Neural cell (in vitro differentiated cells): ENCODE measurements at regions not wholly inside any gene's neighbourhood (a gene's known extent, or its start where the extent isn't known, plus 50 kb on each side); places are given as distances from the start of the nearest gene placed in this dataset.

Source experiments
- H2AFZ ChIP-seq: fragments of 200-600, 300-800 bp; sonication (generic), shearing (Covaris generic); 2 replicates; pipeline ENCODE4 v1.6.0; 2014; ENCODE audit warnings: low read depth, mild to moderate bottlenecking, antibody characterized with exemption, low read length, moderate library complexity
- H3F3A ChIP-seq: fragments of 200-600 bp; shearing (Covaris generic); 2 replicates; pipeline ENCODE4 v1.6.1; 2016; ENCODE audit warnings: mild to moderate bottlenecking, moderate library complexity, mixed read lengths, antibody characterized with exemption, low read length; ENCODE audit not compliant: insufficient read depth, poor library complexity, severe bottlenecking
- H3K27ac ChIP-seq: fragments of 200-600, 300-800 bp; sonication (generic), shearing (Covaris generic); 2 replicates; pipeline ENCODE4 v1.5.1; 2014; ENCODE audit warnings: mild to moderate bottlenecking, low read length, moderate library complexity
- H3K27me3 ChIP-seq: fragments of 300-800, 200-600 bp; sonication (generic), shearing (Covaris generic); 2 replicates; pipeline ENCODE4 v1.6.0; 2014; ENCODE audit warnings: mild to moderate bottlenecking, low read depth, low read length, moderate library complexity; ENCODE audit not compliant: insufficient read depth
- H3K36me3 ChIP-seq: fragments of 300-800, 200-600 bp; sonication (generic), shearing (Covaris generic); 2 replicates; pipeline ENCODE4 v1.5.1; 2014; ENCODE audit warnings: mild to moderate bottlenecking, antibody characterized with exemption, low read length, moderate library complexity; ENCODE audit not compliant: insufficient read depth
- H3K4me2 ChIP-seq: fragments of 300-800, 200-600 bp; sonication (generic), shearing (Covaris generic); 2 replicates; pipeline ENCODE4 v1.6.0; 2014; ENCODE audit warnings: mild to moderate bottlenecking, low read length
- H3K4me3 ChIP-seq: fragments of 300-800, 200-600 bp; sonication (generic), shearing (Covaris generic); 2 replicates; pipeline ENCODE4 v1.5.1; 2014; ENCODE audit warnings: mild to moderate bottlenecking, low read length, moderate library complexity
- H3K79me2 ChIP-seq: fragments of 200-600 bp; shearing (Covaris generic); replicated peaks from 2 replicates; pipeline ENCODE4 v1.6.0; 2014; ENCODE audit warnings: mild to moderate bottlenecking, low read length, moderate library complexity; ENCODE audit not compliant: insufficient read depth
- H3K9ac ChIP-seq: fragments of 300-800, 200-600 bp; sonication (generic), shearing (Covaris generic); 2 replicates; pipeline ENCODE4 v1.6.1; 2016; ENCODE audit warnings: mild to moderate bottlenecking, low read length, mixed read lengths
- H3K9me2 ChIP-seq: fragments of 200-600 bp; shearing (Covaris generic); 2 replicates; pipeline ENCODE4 v1.6.1; 2016; ENCODE audit warnings: mild to moderate bottlenecking, low read length, mixed read lengths; ENCODE audit not compliant: insufficient read depth
- H3K9me3 ChIP-seq: fragments of 200-600, 300-800 bp; sonication (generic), shearing (Covaris generic); 2 replicates; pipeline ENCODE4 v1.6.1; 2016; ENCODE audit warnings: mild to moderate bottlenecking, mixed run types, low read length, moderate library complexity, mixed read lengths
- H4K20me1 ChIP-seq: fragments of 200-600 bp; shearing (Covaris generic); 2 replicates; pipeline ENCODE4 v1.6.1; 2016; ENCODE audit warnings: mild to moderate bottlenecking, mixed run types; ENCODE audit not compliant: insufficient read depth
- EP300 ChIP-seq: fragments of 450-650 bp; conservative IDR thresholded peaks from 2 replicates; pipeline ENCODE4 v1.6.1; 2014; ENCODE audit warnings: antibody characterized with exemption, mild to moderate bottlenecking, moderate library complexity; ENCODE audit not compliant: poor library complexity, severe bottlenecking
- EZH2 ChIP-seq: fragments of 200-600, 300-800 bp; shearing (Covaris generic), sonication (generic); IDR thresholded peaks from 2 replicates; pipeline ENCODE4 v1.6.1; 2014; ENCODE audit warnings: antibody characterized with exemption, low read length, borderline replicate concordance, mild to moderate bottlenecking; ENCODE audit not compliant: insufficient read depth, poor library complexity, severe bottlenecking
- MXI1 ChIP-seq: fragments of 450-650 bp; conservative IDR thresholded peaks from 2 replicates; pipeline ENCODE4 v1.6.1; 2014; ENCODE audit warnings: antibody characterized with exemption, mild to moderate bottlenecking; ENCODE audit not compliant: poor library complexity, severe bottlenecking
- POLR2AphosphoS5 ChIP-seq: IDR thresholded peaks from 2 replicates; pipeline ENCODE4 v1.6.1; 2012
- RAD21 ChIP-seq: fragments of 450-650 bp; conservative IDR thresholded peaks from 2 replicates; pipeline ENCODE4 v1.6.1; 2014; ENCODE audit warnings: antibody characterized with exemption, mild to moderate bottlenecking, moderate library complexity
- SMC3 ChIP-seq: fragments of 450-650 bp; conservative IDR thresholded peaks from 2 replicates; pipeline ENCODE4 v1.6.1; 2014; ENCODE audit warnings: antibody characterized with exemption, mild to moderate bottlenecking, moderate library complexity; ENCODE audit not compliant: poor library complexity
- TAF1 ChIP-seq: IDR thresholded peaks from 2 replicates; pipeline ENCODE4 v1.6.1; 2012; ENCODE audit warnings: low read depth
- TF ChIP-seq, protein P1 (sequence below): IDR thresholded peaks from 2 replicates; pipeline ENCODE4 v1.6.1; 2012; ENCODE audit warnings: borderline replicate concordance
- TF ChIP-seq, protein P2 (sequence below): fragments of 450-650 bp; IDR thresholded peaks from 2 replicates; pipeline ENCODE4 v1.5.1; 2014; ENCODE audit warnings: antibody characterized with exemption, mild to moderate bottlenecking, moderate library complexity; ENCODE audit not compliant: poor library complexity, severe bottlenecking

DNA sequence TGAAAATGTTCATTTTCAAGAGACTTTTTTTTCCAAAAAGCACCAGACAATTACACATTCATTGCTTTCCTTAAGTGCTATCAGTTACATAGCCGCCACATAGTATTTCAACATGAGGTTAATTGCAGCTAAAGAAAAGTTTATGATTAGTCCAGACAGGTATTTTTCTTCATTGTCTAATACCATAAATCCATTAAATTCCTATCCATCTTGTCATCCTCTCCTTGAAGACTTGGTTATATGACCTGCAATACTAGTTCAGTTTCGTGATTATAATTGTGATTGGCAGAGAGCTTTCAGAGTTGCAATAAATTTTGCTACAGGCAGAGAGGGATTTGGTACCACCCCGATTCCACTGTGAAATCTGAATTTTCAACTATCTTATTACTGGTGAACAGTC lies 437.7 kb downstream of the GPATCH2 start:
- H3K27me3 ChIP-seq = no peaks in the 10 kb centered on the region
- H3K4me3 ChIP-seq = no peak overlapping the region
- H3K9me3 ChIP-seq = no peaks in the 10 kb centered on the region
- H4K20me1 ChIP-seq = no peaks in the 10 kb centered on the region
- H3F3A ChIP-seq = no peaks in the 10 kb centered on the region
- TF ChIP-seq, protein P1, sequence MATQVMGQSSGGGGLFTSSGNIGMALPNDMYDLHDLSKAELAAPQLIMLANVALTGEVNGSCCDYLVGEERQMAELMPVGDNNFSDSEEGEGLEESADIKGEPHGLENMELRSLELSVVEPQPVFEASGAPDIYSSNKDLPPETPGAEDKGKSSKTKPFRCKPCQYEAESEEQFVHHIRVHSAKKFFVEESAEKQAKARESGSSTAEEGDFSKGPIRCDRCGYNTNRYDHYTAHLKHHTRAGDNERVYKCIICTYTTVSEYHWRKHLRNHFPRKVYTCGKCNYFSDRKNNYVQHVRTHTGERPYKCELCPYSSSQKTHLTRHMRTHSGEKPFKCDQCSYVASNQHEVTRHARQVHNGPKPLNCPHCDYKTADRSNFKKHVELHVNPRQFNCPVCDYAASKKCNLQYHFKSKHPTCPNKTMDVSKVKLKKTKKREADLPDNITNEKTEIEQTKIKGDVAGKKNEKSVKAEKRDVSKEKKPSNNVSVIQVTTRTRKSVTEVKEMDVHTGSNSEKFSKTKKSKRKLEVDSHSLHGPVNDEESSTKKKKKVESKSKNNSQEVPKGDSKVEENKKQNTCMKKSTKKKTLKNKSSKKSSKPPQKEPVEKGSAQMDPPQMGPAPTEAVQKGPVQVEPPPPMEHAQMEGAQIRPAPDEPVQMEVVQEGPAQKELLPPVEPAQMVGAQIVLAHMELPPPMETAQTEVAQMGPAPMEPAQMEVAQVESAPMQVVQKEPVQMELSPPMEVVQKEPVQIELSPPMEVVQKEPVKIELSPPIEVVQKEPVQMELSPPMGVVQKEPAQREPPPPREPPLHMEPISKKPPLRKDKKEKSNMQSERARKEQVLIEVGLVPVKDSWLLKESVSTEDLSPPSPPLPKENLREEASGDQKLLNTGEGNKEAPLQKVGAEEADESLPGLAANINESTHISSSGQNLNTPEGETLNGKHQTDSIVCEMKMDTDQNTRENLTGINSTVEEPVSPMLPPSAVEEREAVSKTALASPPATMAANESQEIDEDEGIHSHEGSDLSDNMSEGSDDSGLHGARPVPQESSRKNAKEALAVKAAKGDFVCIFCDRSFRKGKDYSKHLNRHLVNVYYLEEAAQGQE = no peak
- no peak for TF ChIP-seq EZH2
- no peak for TF ChIP-seq TAF1
- TF ChIP-seq, protein P2, sequence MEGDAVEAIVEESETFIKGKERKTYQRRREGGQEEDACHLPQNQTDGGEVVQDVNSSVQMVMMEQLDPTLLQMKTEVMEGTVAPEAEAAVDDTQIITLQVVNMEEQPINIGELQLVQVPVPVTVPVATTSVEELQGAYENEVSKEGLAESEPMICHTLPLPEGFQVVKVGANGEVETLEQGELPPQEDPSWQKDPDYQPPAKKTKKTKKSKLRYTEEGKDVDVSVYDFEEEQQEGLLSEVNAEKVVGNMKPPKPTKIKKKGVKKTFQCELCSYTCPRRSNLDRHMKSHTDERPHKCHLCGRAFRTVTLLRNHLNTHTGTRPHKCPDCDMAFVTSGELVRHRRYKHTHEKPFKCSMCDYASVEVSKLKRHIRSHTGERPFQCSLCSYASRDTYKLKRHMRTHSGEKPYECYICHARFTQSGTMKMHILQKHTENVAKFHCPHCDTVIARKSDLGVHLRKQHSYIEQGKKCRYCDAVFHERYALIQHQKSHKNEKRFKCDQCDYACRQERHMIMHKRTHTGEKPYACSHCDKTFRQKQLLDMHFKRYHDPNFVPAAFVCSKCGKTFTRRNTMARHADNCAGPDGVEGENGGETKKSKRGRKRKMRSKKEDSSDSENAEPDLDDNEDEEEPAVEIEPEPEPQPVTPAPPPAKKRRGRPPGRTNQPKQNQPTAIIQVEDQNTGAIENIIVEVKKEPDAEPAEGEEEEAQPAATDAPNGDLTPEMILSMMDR = no peak
- TF ChIP-seq RAD21 = no peak
- no peak for TF ChIP-seq POLR2AphosphoS5
- TF ChIP-seq MXI1 = no peak
- no peak for TF ChIP-seq SMC3
- TF ChIP-seq EP300 = no peak
- no peaks in the 10 kb centered on the region for H3K36me3 ChIP-seq
- H3K9ac ChIP-seq = no peak overlapping the region
- H3K27ac ChIP-seq = no peak overlapping the region
- H2AFZ ChIP-seq = no peak overlapping the region
- H3K79me2 ChIP-seq = no peaks in the 10 kb centered on the region
- H3K4me2 ChIP-seq = no peak overlapping the region
- H3K9me2 ChIP-seq = no peaks in the 10 kb centered on the region

DNA sequence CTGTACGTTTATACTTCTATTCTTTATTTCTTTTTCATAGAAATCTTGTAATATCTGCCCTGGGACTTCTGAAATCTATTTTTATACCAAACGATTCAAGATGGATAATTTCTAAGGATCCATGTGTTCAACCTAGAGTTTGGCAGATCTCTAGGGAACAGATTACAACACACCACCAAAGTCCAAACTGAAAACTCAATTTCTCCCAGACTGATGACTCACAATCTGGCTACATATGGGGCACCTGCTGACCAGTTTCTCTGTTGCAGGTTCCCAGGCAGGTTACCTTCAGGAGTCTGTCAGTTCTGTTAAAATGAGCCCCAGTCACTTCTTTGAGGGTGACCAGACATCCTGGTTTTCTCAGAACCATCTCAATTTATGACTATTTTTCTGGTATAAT lies 439.4 kb downstream of the GPATCH2 start:
- no peaks in the 10 kb centered on the region for H4K20me1 ChIP-seq
- H3K27ac ChIP-seq = no peak overlapping the region

More for the DNA sequence above, 439.4 kb downstream of the GPATCH2 start:
- no peaks in the 10 kb centered on the region for H3K36me3 ChIP-seq
- H3K27me3 ChIP-seq = no peaks in the 10 kb centered on the region
- no peak overlapping the region for H3K9ac ChIP-seq
- no peaks in the 10 kb centered on the region for H3F3A ChIP-seq
- TF ChIP-seq, protein P2 = no peak
- H3K4me2 ChIP-seq = no peak overlapping the region
- H3K9me3 ChIP-seq = no peaks in the 10 kb centered on the region
- no peaks in the 10 kb centered on the region for H3K79me2 ChIP-seq
- no peaks in the 10 kb centered on the region for H3K9me2 ChIP-seq
- no peak overlapping the region for H3K4me3 ChIP-seq
- no peak overlapping the region for H2AFZ ChIP-seq
